ENCODE measurements at regions not wholly inside any gene's neighbourhood (a gene's known extent, or its start where the extent isn't known, plus 50 kb on each side); places are given as distances from the start of the nearest gene placed in this dataset.

- DNase-seq (no peak), FAIRE-seq (no peak)
- no peaks in the 10 kb centered on the region for H3K4me1 ChIP-seq (ENCODE audit: control insufficient read depth in 2 of 3, insufficient read depth in 2 of 3, low read depth in 1 of 3, low read length in 3 of 3)
- intact Hi-C loops (cut with DNase I) = no loop called here
- no peaks in the 10 kb centered on the region for H3K27me3 ChIP-seq (ENCODE audit: control insufficient read depth, insufficient read depth, low read length)
- H3K4me3 ChIP-seq (ENCODE audit: low read length in 3 of 3) = no peak overlapping the region
- H3K9ac ChIP-seq (ENCODE audit: low read length in 3 of 3) = no peak overlapping the region
- H3K9me3 ChIP-seq (ENCODE audit: control insufficient read depth in 2 of 3, insufficient read depth in 1 of 3, low read length in 3 of 3) = no peaks in the 10 kb centered on the region
- TF ChIP-seq CTCF (IDR thresholded peaks at IDR 0.05; ENCODE audit: borderline replicate concordance, extremely low read depth, insufficient read depth) = no peak
- H3K36me3 ChIP-seq (ENCODE audit: control insufficient read depth in 2 of 3, insufficient read depth in 3 of 3, low read length in 3 of 3) = no peaks in the 10 kb centered on the region
- H3K27ac ChIP-seq (ENCODE audit: low read depth in 2 of 2, low read length in 2 of 2) = no peak overlapping the region
These were observed 62.4 kb upstream of the TNFSF18 start for GRCh38 chr1:173113015-173113741.

GRCh38 chr1:173112129-173112528 lies 61.4 kb upstream of the TNFSF18 start:
- FAIRE-seq = no peak
- DNase-seq = no peak

GRCh38 chr1:173107696-173108095 lies 57.0 kb upstream of the TNFSF18 start:
- intact Hi-C loops (cut with DNase I) = no loop called here
- Histone ChIP-seq H3K36me3 (ENCODE audit: control insufficient read depth in 2 of 3, insufficient read depth in 3 of 3, low read length in 3 of 3) (no peaks in the 10 kb centered on the region), H3K27ac (ENCODE audit: low read depth in 2 of 2, low read length in 2 of 2) (no peak overlapping the region), H3K9me3 (ENCODE audit: control insufficient read depth in 2 of 3, insufficient read depth in 1 of 3, low read length in 3 of 3) (peaks cover 0 to 11% (median 0%) of the 10 kb centered on the region in 3 donors), H3K4me1 (ENCODE audit: control insufficient read depth in 2 of 3, insufficient read depth in 2 of 3, low read depth in 1 of 3, low read length in 3 of 3) (no peaks in the 10 kb centered on the region), H3K9ac (ENCODE audit: low read length in 3 of 3) (no peak overlapping the region), H3K4me3 (ENCODE audit: low read length in 3 of 3) (no peak overlapping the region), H3K27me3 (ENCODE audit: control insufficient read depth, insufficient read depth, low read length) (no peaks in the 10 kb centered on the region)
- no peak for TF ChIP-seq CTCF (IDR thresholded peaks at IDR 0.05; ENCODE audit: borderline replicate concordance, extremely low read depth, insufficient read depth)
- no peak for DNase-seq
- no peak for FAIRE-seq

More at GRCh38 chr1:173112129-173112528, 61.4 kb upstream of the TNFSF18 start:
- no peak for TF ChIP-seq CTCF (IDR thresholded peaks at IDR 0.05; ENCODE audit: borderline replicate concordance, extremely low read depth, insufficient read depth)
- intact Hi-C loops (cut with DNase I) = no loop called here
- Histone ChIP-seq H3K27me3 (ENCODE audit: control insufficient read depth, insufficient read depth, low read length) (no peaks in the 10 kb centered on the region), H3K9me3 (ENCODE audit: control insufficient read depth in 2 of 3, insufficient read depth in 1 of 3, low read length in 3 of 3) (no peaks in the 10 kb centered on the region), H3K4me1 (ENCODE audit: control insufficient read depth in 2 of 3, insufficient read depth in 2 of 3, low read depth in 1 of 3, low read length in 3 of 3) (no peaks in the 10 kb centered on the region), H3K4me3 (ENCODE audit: low read length in 3 of 3) (no peak overlapping the region), H3K27ac (ENCODE audit: low read depth in 2 of 2, low read length in 2 of 2) (no peak overlapping the region), H3K36me3 (ENCODE audit: control insufficient read depth in 2 of 3, insufficient read depth in 3 of 3, low read length in 3 of 3) (no peaks in the 10 kb centered on the region), H3K9ac (ENCODE audit: low read length in 3 of 3) (no peak overlapping the region)
